A673 (cell line): ENCODE measurements at regions not wholly inside any gene's neighbourhood (a gene's known extent, or its start where the extent isn't known, plus 50 kb on each side); places are given as distances from the start of the nearest gene placed in this dataset.

ENCODE experiments used
- BruUV-seq: library from RNA; stranded (reverse); fragments of 400-500 nt; replicated peaks from 2 replicates; lab custom pipeline; 2021; lab: Mats Ljungman, UMichigan
- CTCF ChIA-PET: fragments of 300-600 bp; sonication (Branson Sonifier 250); formaldehyde crosslinking; loops from one replicate; lab custom pipeline; 2022; ENCODE audit warnings: antibody characterized with exemption; lab: Charles Lee
- POLR2A ChIA-PET: fragments of 300-600 bp; sonication (Branson Sonifier 250); formaldehyde crosslinking; loops from one replicate; lab custom pipeline; 2022; ENCODE audit warnings: antibody characterized with exemption; ENCODE audit not compliant: low non-redundant PET; lab: Charles Lee
- DNase-seq: peaks from one replicate; pipeline ENCODE4 v3.0.0-alpha.2; 2015; ENCODE audit warnings: low spot score
- H3K27ac ChIP-seq: fragments of 200-600 bp; sonication (generic); 2 replicates; pipeline ENCODE4 v1.5.1; 2016; ENCODE audit warnings: mixed run types, low read depth, mild to moderate bottlenecking, mixed read lengths, antibody characterized with exemption, low read length; ENCODE audit not compliant: poor library complexity, severe bottlenecking
- H3K27me3 ChIP-seq: fragments of 200-600 bp; sonication (generic); replicated peaks from 2 replicates; pipeline ENCODE4 v1.6.1; 2017; ENCODE audit warnings: mixed run types, low read depth, mild to moderate bottlenecking, mixed read lengths, antibody characterized with exemption, low read length; ENCODE audit not compliant: insufficient read depth, poor library complexity
- H3K36me3 ChIP-seq: fragments of 200-600 bp; sonication (generic); 2 replicates; pipeline ENCODE4 v1.6.1; 2016; ENCODE audit warnings: mixed run types, mild to moderate bottlenecking, mixed read lengths, antibody characterized with exemption, low read length; ENCODE audit not compliant: insufficient read depth, poor library complexity, severe bottlenecking
- H3K4me1 ChIP-seq: fragments of 200-600 bp; sonication (generic); 2 replicates; pipeline ENCODE4 v1.6.1; 2017; ENCODE audit warnings: mixed run types, mild to moderate bottlenecking, mixed read lengths, antibody characterized with exemption, low read length; ENCODE audit not compliant: insufficient read depth, poor library complexity, severe bottlenecking
- H3K4me3 ChIP-seq: fragments of 200-600 bp; sonication (generic); 2 replicates; pipeline ENCODE4 v1.5.1; 2016; ENCODE audit warnings: low read depth, mixed run types, mild to moderate bottlenecking, mixed read lengths, low read length; ENCODE audit not compliant: poor library complexity, severe bottlenecking
- H3K9me3 ChIP-seq: fragments of 200-600 bp; sonication (generic); 2 replicates; pipeline ENCODE4 v1.6.1; 2016; ENCODE audit warnings: mixed run types, low read depth, mild to moderate bottlenecking, mixed read lengths, antibody characterized with exemption, low read length; ENCODE audit not compliant: poor library complexity, severe bottlenecking
- CTCF ChIP-seq: fragments of 300-800, 200-600 bp; sonication (generic); conservative IDR thresholded peaks from 2 replicates; pipeline ENCODE4 v1.5.1; 2017; ENCODE audit warnings: low read depth, mild to moderate bottlenecking, antibody characterized with exemption, low read length, moderate library complexity, mixed read lengths
- EZH2 ChIP-seq: fragments of 200-600 bp; sonication (generic); IDR thresholded peaks from 2 replicates; pipeline ENCODE4 v1.6.1; 2017; ENCODE audit warnings: borderline replicate concordance, low read depth, mild to moderate bottlenecking, mixed read lengths, antibody characterized with exemption, low read length; ENCODE audit not compliant: poor library complexity, severe bottlenecking
- intact Hi-C: fragments of 100-400 bp; cut with micrococcal nuclease; formaldehyde crosslinking; loops from one replicate; pipeline ENCODE4 v1.10.0; 2022; ENCODE audit not compliant: unreplicated experiment

DNA sequence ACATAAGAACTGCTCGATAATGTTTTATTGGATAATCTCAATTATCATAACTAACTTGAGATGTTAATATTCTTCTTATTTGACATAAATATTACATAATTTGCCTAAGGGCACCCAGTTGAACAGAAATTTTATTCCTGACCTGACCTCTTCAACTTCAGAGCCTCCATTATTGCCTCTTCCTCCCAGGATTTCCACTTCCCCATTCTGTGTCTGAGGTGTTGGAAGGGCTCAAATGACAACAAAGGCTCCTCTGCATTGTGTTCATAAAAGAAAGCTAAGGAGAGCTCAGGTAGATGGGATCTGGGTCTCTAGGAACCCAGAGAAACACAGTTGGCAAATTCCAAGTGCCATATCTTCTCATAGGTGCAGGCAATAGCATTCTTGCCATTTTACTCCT is 61.2 kb upstream of the ARHGAP20 start:
- peaks cover 5% of the 10 kb centered on the region for H3K4me1 ChIP-seq
- DNase-seq, result no peak
- H3K27me3 ChIP-seq, result no peaks in the 10 kb centered on the region
- H3K4me3 ChIP-seq, result no peak overlapping the region
- ChIA-PET POLR2A (no interaction called here), CTCF (no interaction called here)
- H3K36me3 ChIP-seq, result no peaks in the 10 kb centered on the region
- no peaks in the 10 kb centered on the region for H3K9me3 ChIP-seq
- H3K27ac ChIP-seq, result no peak overlapping the region
- no peak for TF ChIP-seq EZH2
- TF ChIP-seq CTCF, result no peak
- no TSS peak for BruUV-seq
- intact Hi-C loops, result no loop called here

- POLR2A ChIA-PET, result no interaction called here
- no peak for DNase-seq
- Histone ChIP-seq H3K9me3 (no peaks in the 10 kb centered on the region), H3K36me3 (no peaks in the 10 kb centered on the region), H3K4me3 (no peak overlapping the region), H3K27me3 (no peaks in the 10 kb centered on the region), H3K4me1 (peaks cover 3% of the 10 kb centered on the region), H3K27ac (no peak overlapping the region)
- CTCF ChIA-PET, result no interaction called here
- intact Hi-C loops, result no loop called here
- no peak for TF ChIP-seq CTCF
- BruUV-seq, result no TSS peak
Measured at GRCh38 chr11:110772863-110773262, 60.6 kb upstream of the ARHGAP20 start.

- no TSS peak for BruUV-seq
- no peaks in the 10 kb centered on the region for H3K9me3 ChIP-seq
- peaks cover 18% of the 10 kb centered on the region for H3K4me1 ChIP-seq
- no peak overlapping the region for H3K4me3 ChIP-seq
- H3K36me3 ChIP-seq, result no peaks in the 10 kb centered on the region
- CTCF ChIA-PET, result no interaction called here
- H3K27ac ChIP-seq, result no peak overlapping the region
- POLR2A ChIA-PET, result no interaction called here
- DNase-seq, result no peak
- intact Hi-C loops, result no loop called here
- TF ChIP-seq CTCF, result no peak
- no peak for TF ChIP-seq EZH2
- no peaks in the 10 kb centered on the region for H3K27me3 ChIP-seq
Measured at GRCh38 chr11:110766316-110766715, 54.1 kb upstream of the ARHGAP20 start.
